CD4-positive, alpha-beta T cell treated with Interleukin-12 subunit alpha and Interleukin-12 subunit beta, for 1 hour (primary cell): ENCODE measurements at regions not wholly inside any gene's neighbourhood (a gene's known extent, or its start where the extent isn't known, plus 50 kb on each side); places are given as distances from the start of the nearest gene placed in this dataset.
"Not testable (repeated sequence)": the region's sequence is repeated elsewhere in the genome, so short reads cannot be mapped to it uniquely, and the experiment has no call there.

Experiments used
- DNase-seq: peaks from one replicate; pipeline ENCODE4 v3.0.0-alpha.2; 2020

- no peak for DNase-seq
Observed at GRCh38 chr1:199878823-199879222, 148.7 kb upstream of the NR5A2 start.

DNA sequence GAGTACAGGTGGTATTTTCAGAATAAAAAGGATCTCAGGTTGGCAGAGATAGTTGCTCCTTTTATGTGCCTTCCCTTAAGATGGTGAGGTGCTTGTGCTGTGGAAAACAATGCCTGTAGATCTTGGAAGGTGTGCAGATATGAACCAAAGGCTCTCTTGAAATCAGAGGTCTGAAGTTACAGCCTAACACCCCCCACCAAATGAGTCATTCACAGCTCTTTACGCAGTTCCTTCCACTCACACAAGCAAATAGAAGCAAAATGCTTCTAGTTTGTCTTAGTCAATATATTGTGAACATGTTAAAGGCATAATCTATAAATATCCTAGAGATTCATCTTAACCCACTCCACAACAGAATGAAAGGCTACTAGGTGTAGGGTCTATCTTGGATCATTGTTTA lies 128.9 kb upstream of the NR5A2 start:
- no peak for DNase-seq

DNA sequence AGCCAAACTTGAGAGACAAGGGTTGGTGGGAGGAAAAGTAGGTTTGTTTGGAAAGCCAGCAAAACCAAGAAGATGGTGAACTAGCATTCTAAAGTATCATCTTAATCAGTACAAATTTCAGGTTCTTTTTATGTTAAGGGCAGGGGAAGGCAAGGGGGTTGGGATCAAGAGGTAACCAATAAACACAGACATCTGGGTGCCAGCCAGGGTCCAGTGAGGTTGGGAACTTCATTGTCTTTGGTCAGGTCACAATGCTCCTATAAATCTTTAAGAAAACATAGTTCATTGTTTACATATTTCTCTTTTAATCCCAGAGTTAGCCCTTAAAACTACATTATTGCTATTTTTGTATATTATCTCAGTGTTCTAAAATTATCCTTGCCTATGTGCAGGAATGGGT lies 126.2 kb upstream of the NR5A2 start:
- no peak for DNase-seq

- no peak for DNase-seq
Observed at GRCh38 chr1:199907361-199907760, 120.1 kb upstream of the NR5A2 start.

GRCh38 chr1:199909137-199909536 lies 118.4 kb upstream of the NR5A2 start:
- no peak for DNase-seq

GRCh38 chr1:199913318-199913717 lies 114.2 kb upstream of the NR5A2 start:
- no peak for DNase-seq

- no peak for DNase-seq
Observed at GRCh38 chr1:199914546-199914945, 113.0 kb upstream of the NR5A2 start.

DNA sequence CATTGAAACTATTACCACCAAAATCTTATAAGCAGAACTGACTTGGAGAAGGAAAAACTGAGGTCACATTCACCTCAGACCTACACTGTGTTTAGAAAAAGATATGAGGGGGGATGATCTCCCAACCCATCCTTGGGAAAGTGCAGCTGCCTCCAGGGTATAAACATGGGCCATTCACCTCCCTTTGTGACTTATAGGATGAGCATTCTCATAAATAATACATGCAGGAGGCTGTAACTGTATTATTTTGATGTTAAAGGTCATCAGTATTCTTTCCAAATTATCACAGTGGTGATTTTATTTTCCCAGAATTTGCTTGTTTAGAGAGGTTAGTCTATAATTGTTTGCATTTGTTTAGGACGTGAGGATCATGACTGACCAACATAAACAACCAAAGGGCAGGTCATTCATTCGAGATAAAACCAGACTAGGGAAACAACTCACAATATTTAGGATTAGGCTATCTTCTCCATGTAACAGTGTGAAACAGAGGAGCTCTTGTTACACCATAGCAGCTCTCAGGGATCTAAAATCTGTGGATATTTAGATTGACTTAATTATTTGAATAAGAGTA lies 109.2 kb upstream of the NR5A2 start:
- DNase-seq = no peak

DNA sequence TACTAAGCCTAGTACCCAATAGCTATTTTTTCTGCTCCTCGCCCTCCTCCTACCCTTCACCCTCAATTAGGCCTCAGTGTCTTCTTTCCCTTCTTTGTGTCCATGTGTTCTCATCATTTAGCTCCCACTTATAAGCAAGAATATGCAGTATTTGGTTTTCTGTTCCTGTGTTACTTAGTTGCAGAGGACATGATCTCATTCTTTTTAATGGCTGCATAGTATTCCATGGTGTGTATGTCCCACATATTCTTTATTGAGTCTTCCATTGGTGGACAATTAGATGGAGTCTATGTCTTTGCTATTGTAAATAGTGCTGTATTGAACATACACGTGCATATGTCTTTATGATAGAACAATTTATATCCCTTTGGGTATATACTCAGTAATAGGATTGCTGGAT lies 106.9 kb upstream of the NR5A2 start:
- DNase-seq = no peak

DNA sequence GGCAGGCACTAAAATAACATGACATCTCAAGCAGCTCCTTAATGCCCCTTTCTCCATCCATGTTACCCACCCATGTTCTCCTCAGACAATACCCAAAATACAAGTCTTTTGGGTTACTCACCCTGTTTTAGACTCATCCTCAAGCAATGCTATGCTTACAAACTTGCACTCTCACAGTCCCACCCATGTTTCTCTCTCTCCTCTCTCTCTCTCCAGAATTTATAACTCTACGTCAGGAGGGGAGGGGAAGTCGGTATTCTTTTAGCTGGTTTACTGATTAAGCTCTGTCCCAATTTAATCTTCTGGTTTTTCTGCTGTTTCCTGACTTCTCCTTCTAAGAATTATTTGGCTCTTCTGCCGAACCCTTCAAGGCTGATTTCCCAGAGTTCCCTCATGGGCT lies 98.0 kb upstream of the NR5A2 start:
- no peak for DNase-seq

DNA sequence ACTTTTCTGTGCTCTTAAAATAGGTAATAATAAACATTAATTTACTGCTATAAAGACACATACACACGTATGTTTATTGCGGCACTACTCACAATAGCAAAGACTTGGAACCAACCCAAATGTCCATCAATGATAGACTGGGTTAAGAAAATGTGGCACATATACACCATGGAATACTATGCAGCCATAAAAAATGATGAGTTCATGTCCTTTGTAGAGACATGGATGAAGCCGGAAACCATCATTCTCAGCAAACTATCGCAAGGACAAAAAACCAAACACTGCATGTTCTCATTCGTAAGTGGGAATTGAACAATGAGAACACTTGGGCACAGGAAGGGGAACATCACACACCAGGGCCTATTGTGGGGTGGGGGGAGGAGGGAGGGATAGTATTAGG lies 97.4 kb upstream of the NR5A2 start:
- DNase-seq = not testable (repeated sequence)

GRCh38 chr1:199931666-199932377 lies 95.7 kb upstream of the NR5A2 start:
- DNase-seq = peak; percentile 25

DNA sequence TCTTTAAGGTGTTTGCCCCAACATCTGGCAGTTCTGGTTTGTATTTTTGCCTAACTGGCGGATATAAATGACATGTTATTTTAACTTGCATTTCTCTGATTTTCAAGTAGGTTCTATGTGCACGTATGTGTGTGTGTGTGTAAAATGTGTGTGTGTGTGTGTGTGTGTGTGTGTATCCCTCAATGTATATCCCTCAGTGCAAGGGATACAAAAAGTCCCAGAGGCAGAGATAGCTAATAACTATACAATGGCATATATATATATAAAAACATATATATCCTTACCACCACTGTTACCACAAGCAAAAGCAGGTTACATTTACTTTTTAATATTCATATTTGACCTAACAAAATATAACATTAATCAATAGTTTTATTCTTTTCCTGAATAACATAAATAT lies 95.0 kb upstream of the NR5A2 start:
- DNase-seq = no peak

DNA sequence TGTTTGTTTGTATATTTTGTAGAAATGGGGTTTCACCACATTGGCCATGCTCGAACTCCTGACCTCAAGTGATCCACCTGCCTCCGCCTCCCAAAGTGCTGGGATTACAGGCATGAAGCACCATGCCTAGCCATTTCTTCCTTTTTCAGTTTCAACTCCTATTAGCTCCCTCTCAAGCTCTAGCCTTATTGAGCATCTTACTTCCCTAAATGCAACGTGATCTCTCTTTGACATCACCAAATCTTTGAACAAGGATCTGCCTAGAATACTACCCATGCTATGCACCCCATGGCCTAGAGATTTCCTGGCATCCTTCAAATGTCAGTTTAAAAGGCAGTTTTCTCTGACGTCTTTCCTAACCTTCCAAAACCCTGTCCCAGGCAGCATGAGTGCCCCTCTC lies 91.1 kb upstream of the NR5A2 start:
- no peak for DNase-seq

GRCh38 chr1:199937161-199937560 lies 90.3 kb upstream of the NR5A2 start:
- DNase-seq = no peak

DNA sequence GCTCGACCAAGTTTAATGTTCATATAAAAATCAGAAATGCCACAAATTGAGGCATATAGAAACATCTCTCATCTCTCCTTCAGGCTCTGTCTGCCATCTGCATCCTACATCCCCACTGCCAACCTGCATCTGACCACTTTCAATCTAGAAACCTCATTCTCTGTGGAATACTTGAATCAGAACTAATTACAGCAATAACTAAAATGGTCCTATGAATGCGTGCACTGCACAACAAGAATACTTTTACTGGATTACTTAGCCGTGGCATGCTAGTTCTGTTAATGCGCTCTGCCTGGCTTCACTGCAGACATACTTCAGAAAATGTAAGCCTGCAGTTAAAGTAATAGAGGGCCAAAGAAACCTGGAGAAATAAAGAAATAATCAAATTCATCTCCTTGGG lies 89.8 kb upstream of the NR5A2 start:
- DNase-seq = no peak

GRCh38 chr1:199944986-199945385 lies 82.5 kb upstream of the NR5A2 start:
- DNase-seq = no peak

DNA sequence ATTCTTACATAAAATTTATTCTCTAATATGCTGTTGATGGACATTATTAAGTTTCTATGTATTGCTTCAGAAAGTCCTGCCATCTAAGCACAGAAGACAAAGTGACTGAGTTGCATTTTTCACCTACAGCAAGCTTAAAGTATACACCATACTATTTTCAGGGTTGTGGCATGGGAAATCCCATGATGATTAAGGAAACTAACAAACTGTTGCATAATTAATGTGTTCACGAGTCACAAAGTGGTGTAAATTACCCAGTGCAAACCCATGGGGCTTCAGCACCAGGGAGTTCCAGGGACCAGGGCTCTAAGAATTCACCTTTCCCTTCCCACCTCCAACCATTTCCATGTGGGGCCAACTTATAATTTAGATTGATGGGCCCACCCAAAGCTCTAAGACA lies 81.9 kb upstream of the NR5A2 start:
- no peak for DNase-seq

GRCh38 chr1:199946305-199947155 lies 81.0 kb upstream of the NR5A2 start:
- DNase-seq = no peak

GRCh38 chr1:199948587-199949280 lies 78.8 kb upstream of the NR5A2 start:
- DNase-seq = no peak

DNA sequence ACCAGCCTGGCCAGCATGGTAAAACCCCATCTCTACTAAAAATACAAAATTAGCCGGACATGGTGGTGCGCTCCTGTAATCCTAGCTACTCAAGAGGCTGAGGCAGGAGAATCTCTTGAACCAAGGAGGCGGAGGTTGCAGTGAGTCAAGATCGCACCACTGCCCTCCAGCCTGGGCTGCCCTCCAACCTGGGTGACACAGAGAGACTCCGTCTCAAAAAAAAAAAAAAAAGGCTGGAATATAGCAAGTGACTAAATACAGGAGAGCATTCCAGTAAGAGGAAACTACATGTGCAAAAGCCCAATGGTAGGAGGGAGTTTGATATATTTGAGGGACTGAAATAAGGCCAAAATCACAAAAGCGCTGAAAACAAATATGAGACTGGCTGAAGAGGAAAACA lies 76.5 kb upstream of the NR5A2 start:
- not testable (repeated sequence) for DNase-seq

GRCh38 chr1:199953651-199954050 lies 73.9 kb upstream of the NR5A2 start:
- DNase-seq = no peak

- no peak for DNase-seq
Observed at GRCh38 chr1:199954699-199955098, 72.8 kb upstream of the NR5A2 start.

- no peak for DNase-seq
Observed at GRCh38 chr1:199955235-199955634, 72.3 kb upstream of the NR5A2 start.
